Sigmoid colon (tissue), 6 donors: ENCODE measurements at regions not wholly inside any gene's neighbourhood (a gene's known extent, or its start where the extent isn't known, plus 50 kb on each side); places are given as distances from the start of the nearest gene placed in this dataset.

Experiments used
- DNase-seq: peaks from one replicate; pipeline ENCODE4 v3.0.0-alpha.2; 2019
- H3K27ac ChIP-seq, 4 donors: fragments of 200-600 bp; sonication (generic); one replicate each; pipeline ENCODE4 v1.5.1; 2016 to 2019; ENCODE audit warnings: mild to moderate bottlenecking in 1 of 4
- H3K27me3 ChIP-seq, 3 donors: fragments of 200-600 bp; sonication (generic); one replicate each; pipeline ENCODE4 v1.5.1; 2019; ENCODE audit warnings: mild to moderate bottlenecking in 1 of 3
- H3K36me3 ChIP-seq, 4 donors: fragments of 200-600 bp; sonication (generic); one replicate each; pipeline ENCODE4 v1.5.1; 2016 to 2019
- H3K4me1 ChIP-seq, 4 donors: fragments of 200-600 bp; sonication (generic); one replicate each; pipeline ENCODE4 v1.5.1; 2017 to 2019
- H3K4me3 ChIP-seq, 4 donors: fragments of 200-600 bp; sonication (generic); one replicate each; pipeline ENCODE4 v1.5.1; 2017 to 2019; ENCODE audit warnings: mild to moderate bottlenecking in 2 of 4, moderate library complexity in 1 of 4
- H3K9me3 ChIP-seq, 4 donors: fragments of 200-600 bp in 3 of 4; sonication (generic) in 3 of 4; one replicate each; pipeline versions ENCODE4 v1.5.1 to v1.6.1; 2013 to 2019
- CTCF ChIP-seq, 4 experiments: fragments of 450-650 bp in 3 of 4; fragments of 200-600 bp in 1 of 4; IDR thresholded peaks; one replicate each; pipeline ENCODE4 v1.5.1; 2016 to 2019; ENCODE audit warnings: antibody characterized with exemption in 4 of 4, mild to moderate bottlenecking in 3 of 4, moderate library complexity in 2 of 4
- EP300 ChIP-seq, 4 donors: sonication (generic); formaldehyde crosslinking; IDR thresholded peaks; one replicate each; pipeline ENCODE4 v1.6.1; 2017; ENCODE audit warnings: antibody characterized with exemption in 4 of 4
- POLR2A ChIP-seq, 2 donors: fragments of 450-650 bp; IDR thresholded peaks; one replicate each; pipeline ENCODE4 v1.6.1; 2016; ENCODE audit warnings: antibody characterized with exemption in 2 of 2, mild to moderate bottlenecking in 2 of 2, moderate library complexity in 2 of 2
- POLR2AphosphoS5 ChIP-seq, 4 donors: sonication (generic); formaldehyde crosslinking; IDR thresholded peaks; one replicate each; pipeline ENCODE4 v1.6.1; 2017; ENCODE audit warnings: antibody characterized with exemption in 4 of 4
- WGBS, 2 donors: extraction: QIAGEN DNeasy Blood & Tissue Kit; methylation state at CpG; one replicate each; pipeline ENCODE4 v1.1.7; 2013; 5-methylcytosine and 5-hydroxymethylcytosine counted together
- intact Hi-C: fragments of 100-400 bp; cut with DNase I; formaldehyde crosslinking; loops from one replicate; pipeline ENCODE4 v1.15.1; 2023
- donor health status: healthy with polysubstance abuse.
- donor health status: healthy.

- Histone ChIP-seq H3K4me1 (no peaks in the 10 kb centered on the region), H3K27me3 (no peaks in the 10 kb centered on the region), H3K27ac (no peak overlapping the region), H3K9me3 (peaks cover 0 to 4% (median 0%) of the 10 kb centered on the region in 4 donors), H3K36me3 (no peaks in the 10 kb centered on the region), H3K4me3 (no peak overlapping the region)
- intact Hi-C loops, result no loop called here
- no peak for DNase-seq
- 78 to 82% methylated on average over 7 of the region's 7 CpGs for WGBS, 2 donors
- TF ChIP-seq POLR2A (IDR thresholded peaks at IDR 0.05) (no peak), EP300 (IDR thresholded peaks at IDR 0.05) (no peak), CTCF (IDR thresholded peaks at IDR 0.05) (no peak), POLR2AphosphoS5 (IDR thresholded peaks at IDR 0.05) (no peak)
Observed at GRCh38 chr7:63023182-63023787, 975.4 kb upstream of the ZNF722 start.

GRCh38 chr7:63024446-63024845 lies 974.2 kb upstream of the ZNF722 start:
- intact Hi-C loops, result no loop called here
- Histone ChIP-seq H3K4me3 (no peak overlapping the region), H3K27me3 (no peaks in the 10 kb centered on the region), H3K4me1 (no peaks in the 10 kb centered on the region), H3K9me3 (peaks cover 0 to 4% (median 0%) of the 10 kb centered on the region in 4 donors), H3K27ac (no peak overlapping the region), H3K36me3 (no peaks in the 10 kb centered on the region)
- no peak for DNase-seq
- WGBS, 2 donors, result 72 to 74% methylated on average over 5 of the region's 5 CpGs
- TF ChIP-seq CTCF (IDR thresholded peaks at IDR 0.05), result no peak
- no peak for TF ChIP-seq POLR2AphosphoS5 (IDR thresholded peaks at IDR 0.05)
- no peak for TF ChIP-seq POLR2A (IDR thresholded peaks at IDR 0.05)
- no peak for TF ChIP-seq EP300 (IDR thresholded peaks at IDR 0.05)

- WGBS, 2 donors, result 62 to 70% methylated on average over 5 of the region's 5 CpGs
- TF ChIP-seq POLR2A (IDR thresholded peaks at IDR 0.05) (no peak), CTCF (IDR thresholded peaks at IDR 0.05) (no peak), EP300 (IDR thresholded peaks at IDR 0.05) (no peak), POLR2AphosphoS5 (IDR thresholded peaks at IDR 0.05) (no peak)
- Histone ChIP-seq H3K27ac (no peak overlapping the region), H3K36me3 (no peaks in the 10 kb centered on the region), H3K9me3 (peaks cover 0 to 13% (median 0%) of the 10 kb centered on the region in 4 donors), H3K27me3 (no peaks in the 10 kb centered on the region), H3K4me3 (no peak overlapping the region), H3K4me1 (no peaks in the 10 kb centered on the region)
- DNase-seq, result no peak
- intact Hi-C loops, result no loop called here
Observed at GRCh38 chr7:63025815-63026214, 972.8 kb upstream of the ZNF722 start.

GRCh38 chr7:63027075-63027474 lies 971.6 kb upstream of the ZNF722 start:
- no peaks in the 10 kb centered on the region for H3K4me1 ChIP-seq
- H3K27me3 ChIP-seq, result no peaks in the 10 kb centered on the region
- H3K27ac ChIP-seq, result no peak overlapping the region
- H3K4me3 ChIP-seq, result no peak overlapping the region
- TF ChIP-seq POLR2A (IDR thresholded peaks at IDR 0.05) (no peak), POLR2AphosphoS5 (IDR thresholded peaks at IDR 0.05) (no peak), EP300 (IDR thresholded peaks at IDR 0.05) (no peak), CTCF (IDR thresholded peaks at IDR 0.05) (no peak)
- no peak for DNase-seq
- peaks cover 0 to 21% (median 0%) of the 10 kb centered on the region in 4 donors for H3K9me3 ChIP-seq
- H3K36me3 ChIP-seq, result no peaks in the 10 kb centered on the region
- WGBS, 2 donors, result 79 to 82% methylated on average over 5 of the region's 5 CpGs
- intact Hi-C loops, result no loop called here
